ENCODE measurements at regions not wholly inside any gene's neighbourhood (a gene's known extent, or its start where the extent isn't known, plus 50 kb on each side); places are given as distances from the start of the nearest gene placed in this dataset.
A peak's percentile ranks its signal among the peaks of the same experiment; 100 is the strongest.

DNA sequence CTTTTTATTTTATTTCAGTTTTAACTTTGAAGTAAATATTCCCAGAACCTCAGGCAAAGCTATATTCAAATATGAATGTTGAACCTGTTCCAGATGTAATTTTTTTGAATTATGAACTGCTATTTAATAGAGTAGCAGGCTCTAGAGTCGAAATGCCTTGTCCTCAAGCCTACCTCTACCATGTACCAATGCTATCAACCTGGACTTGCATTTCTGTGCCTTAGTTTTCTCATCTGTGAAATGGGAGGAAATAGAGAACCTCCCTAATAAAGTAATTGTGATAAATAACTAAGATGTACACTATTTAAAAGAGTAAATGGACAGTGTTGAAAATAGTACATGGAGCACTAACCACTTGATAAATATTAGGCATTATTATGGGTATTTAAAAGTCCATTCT, 551.6 kb upstream of the JARID2 start:
- Histone ChIP-seq H3K9me3 (ENCODE audit: control extremely low read depth in 1 of 5, control insufficient read depth in 4 of 5, insufficient read depth in 2 of 5, low read depth in 1 of 5, low read length in 4 of 5) (no peaks in the 10 kb centered on the region), H3K4me3 (ENCODE audit: control insufficient read depth in 1 of 7, extremely low read depth in 1 of 7, insufficient read depth in 4 of 7, low read depth in 2 of 7, low read length in 6 of 7) (no peak overlapping the region), H3K36me3 (ENCODE audit: control insufficient read depth in 4 of 4, insufficient read depth in 4 of 4, low read length in 3 of 4) (no peaks in the 10 kb centered on the region), H3K27ac (ENCODE audit: insufficient read depth in 1 of 2, low read depth in 1 of 2, low read length in 2 of 2, poor library complexity in 1 of 2, severe bottlenecking in 2 of 2) (no peak overlapping the region), H3K4me1 (ENCODE audit: control extremely low read depth in 1 of 4, control insufficient read depth in 4 of 4, insufficient read depth in 4 of 4, low read length in 3 of 4) (no peaks in the 10 kb centered on the region), H3K27me3 (replicated peaks in 2 of 5; ENCODE audit: control insufficient read depth in 4 of 5, insufficient read depth in 5 of 5, low read length in 4 of 5) (no peaks in the 10 kb centered on the region)
- DNase-seq, result no peak
- ChIA-PET POLR2A (no interaction called here), CTCF (no interaction called here)
- WGBS (ENCODE audit: insufficient coverage), result no CpG with 5 or more reads among the region's 1 CpG

GRCh38 chr6:14695579-14695978, 550.3 kb upstream of the JARID2 start:
- peaks cover 0 to 2% (median 0%) of the 10 kb centered on the region in 5 experiments for H3K9me3 ChIP-seq (ENCODE audit: control extremely low read depth in 1 of 5, control insufficient read depth in 4 of 5, insufficient read depth in 2 of 5, low read depth in 1 of 5, low read length in 4 of 5)

DNA sequence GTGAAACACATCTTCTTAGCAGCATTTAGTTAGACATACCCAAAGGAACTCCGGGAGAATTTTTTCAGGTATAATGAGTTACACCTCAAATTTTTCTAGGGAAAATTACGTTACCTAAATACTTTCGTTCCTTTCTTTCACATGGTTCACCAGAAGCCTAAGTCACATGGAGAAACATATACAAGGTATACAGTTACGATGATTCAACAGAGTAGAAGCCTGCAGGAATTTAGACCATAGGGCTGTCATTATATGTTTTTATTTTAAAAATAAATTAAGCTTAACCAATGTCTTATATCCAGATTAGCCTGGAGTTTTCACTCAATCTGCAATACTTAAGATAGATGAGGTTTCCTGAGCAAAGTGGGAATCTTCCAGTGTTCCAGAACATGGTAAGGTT, 549.5 kb upstream of the JARID2 start:
- H3K9me3 ChIP-seq (ENCODE audit: control extremely low read depth in 1 of 5, control insufficient read depth in 4 of 5, insufficient read depth in 2 of 5, low read depth in 1 of 5, low read length in 4 of 5), result peaks cover 0 to 2% (median 0%) of the 10 kb centered on the region in 5 experiments
- no peaks in the 10 kb centered on the region for H3K36me3 ChIP-seq (ENCODE audit: control insufficient read depth in 4 of 4, insufficient read depth in 4 of 4, low read length in 3 of 4)
- H3K27ac ChIP-seq (ENCODE audit: insufficient read depth in 1 of 2, low read depth in 1 of 2, low read length in 2 of 2, poor library complexity in 1 of 2, severe bottlenecking in 2 of 2), result no peak overlapping the region
- H3K27me3 ChIP-seq (replicated peaks in 2 of 5; ENCODE audit: control insufficient read depth in 4 of 5, insufficient read depth in 5 of 5, low read length in 4 of 5), result no peaks in the 10 kb centered on the region
- POLR2A ChIA-PET, result no interaction called here
- WGBS (ENCODE audit: insufficient coverage), result 80% methylated on average over 1 of the region's 4 CpGs
- CTCF ChIA-PET, result interaction anchor here (0.9 kb wide), 1 partner anchor 486 kb away, joined by 3 read pairs; no protein-coding TSS in a partner anchor
- DNase-seq, result no peak
- no peak overlapping the region for H3K4me3 ChIP-seq (ENCODE audit: control insufficient read depth in 1 of 7, extremely low read depth in 1 of 7, insufficient read depth in 4 of 7, low read depth in 2 of 7, low read length in 6 of 7)
- H3K4me1 ChIP-seq (ENCODE audit: control extremely low read depth in 1 of 4, control insufficient read depth in 4 of 4, insufficient read depth in 4 of 4, low read length in 3 of 4), result no peaks in the 10 kb centered on the region

More at GRCh38 chr6:14695579-14695978, 550.3 kb upstream of the JARID2 start:
- ChIA-PET POLR2A (no interaction called here), CTCF (no interaction called here)
- 88% methylated on average over 6 of the region's 6 CpGs for WGBS (ENCODE audit: insufficient coverage)
- no peaks in the 10 kb centered on the region for H3K27me3 ChIP-seq (replicated peaks in 2 of 5; ENCODE audit: control insufficient read depth in 4 of 5, insufficient read depth in 5 of 5, low read length in 4 of 5)
- no peaks in the 10 kb centered on the region for H3K4me1 ChIP-seq (ENCODE audit: control extremely low read depth in 1 of 4, control insufficient read depth in 4 of 4, insufficient read depth in 4 of 4, low read length in 3 of 4)
- DNase-seq, result no peak
- H3K36me3 ChIP-seq (ENCODE audit: control insufficient read depth in 4 of 4, insufficient read depth in 4 of 4, low read length in 3 of 4), result no peaks in the 10 kb centered on the region
- no peak overlapping the region for H3K4me3 ChIP-seq (ENCODE audit: control insufficient read depth in 1 of 7, extremely low read depth in 1 of 7, insufficient read depth in 4 of 7, low read depth in 2 of 7, low read length in 6 of 7)
- no peak overlapping the region for H3K27ac ChIP-seq (ENCODE audit: insufficient read depth in 1 of 2, low read depth in 1 of 2, low read length in 2 of 2, poor library complexity in 1 of 2, severe bottlenecking in 2 of 2)

- CTCF ChIA-PET, result no interaction called here
- DNase-seq, result no peak
- H3K27ac ChIP-seq (ENCODE audit: insufficient read depth in 1 of 2, low read depth in 1 of 2, low read length in 2 of 2, poor library complexity in 1 of 2, severe bottlenecking in 2 of 2), result no peak overlapping the region
- POLR2A ChIA-PET, result interaction anchor here (0.6 kb wide), 1 partner anchor 136 kb away, joined by 3 read pairs; no protein-coding TSS in a partner anchor
- H3K4me3 ChIP-seq (ENCODE audit: control insufficient read depth in 1 of 7, extremely low read depth in 1 of 7, insufficient read depth in 4 of 7, low read depth in 2 of 7, low read length in 6 of 7), result no peak overlapping the region
- no peaks in the 10 kb centered on the region for H3K4me1 ChIP-seq (ENCODE audit: control extremely low read depth in 1 of 4, control insufficient read depth in 4 of 4, insufficient read depth in 4 of 4, low read length in 3 of 4)
- no CpG with 5 or more reads among the region's 2 CpGs for WGBS (ENCODE audit: insufficient coverage)
- peaks cover 0 to 2% (median 0%) of the 10 kb centered on the region in 5 experiments for H3K9me3 ChIP-seq (ENCODE audit: control extremely low read depth in 1 of 5, control insufficient read depth in 4 of 5, insufficient read depth in 2 of 5, low read depth in 1 of 5, low read length in 4 of 5)
- no peaks in the 10 kb centered on the region for H3K36me3 ChIP-seq (ENCODE audit: control insufficient read depth in 4 of 4, insufficient read depth in 4 of 4, low read length in 3 of 4)
- no peaks in the 10 kb centered on the region for H3K27me3 ChIP-seq (replicated peaks in 2 of 5; ENCODE audit: control insufficient read depth in 4 of 5, insufficient read depth in 5 of 5, low read length in 4 of 5)
These were observed 548.4 kb upstream of the JARID2 start for GRCh38 chr6:14697427-14697826.

GRCh38 chr6:14699803-14700601, 545.9 kb upstream of the JARID2 start:
- Histone ChIP-seq H3K27ac (ENCODE audit: insufficient read depth in 1 of 2, low read depth in 1 of 2, low read length in 2 of 2, poor library complexity in 1 of 2, severe bottlenecking in 2 of 2) (no peak overlapping the region), H3K4me1 (ENCODE audit: control extremely low read depth in 1 of 4, control insufficient read depth in 4 of 4, insufficient read depth in 4 of 4, low read length in 3 of 4) (peaks cover 0 to 5% (median 0%) of the 10 kb centered on the region in 4 experiments), H3K36me3 (ENCODE audit: control insufficient read depth in 4 of 4, insufficient read depth in 4 of 4, low read length in 3 of 4) (no peaks in the 10 kb centered on the region), H3K4me3 (ENCODE audit: control insufficient read depth in 1 of 7, extremely low read depth in 1 of 7, insufficient read depth in 4 of 7, low read depth in 2 of 7, low read length in 6 of 7) (no peak overlapping the region), H3K9me3 (ENCODE audit: control extremely low read depth in 1 of 5, control insufficient read depth in 4 of 5, insufficient read depth in 2 of 5, low read depth in 1 of 5, low read length in 4 of 5) (peaks cover 0 to 2% (median 0%) of the 10 kb centered on the region in 5 experiments), H3K27me3 (replicated peaks in 2 of 5; ENCODE audit: control insufficient read depth in 4 of 5, insufficient read depth in 5 of 5, low read length in 4 of 5) (no peaks in the 10 kb centered on the region)
- WGBS (ENCODE audit: insufficient coverage), result 91% methylated on average over 5 of the region's 8 CpGs
- ChIA-PET POLR2A (no interaction called here), CTCF (no interaction called here)
- peak in 1 of 3 donors; percentile 19 for DNase-seq

DNA sequence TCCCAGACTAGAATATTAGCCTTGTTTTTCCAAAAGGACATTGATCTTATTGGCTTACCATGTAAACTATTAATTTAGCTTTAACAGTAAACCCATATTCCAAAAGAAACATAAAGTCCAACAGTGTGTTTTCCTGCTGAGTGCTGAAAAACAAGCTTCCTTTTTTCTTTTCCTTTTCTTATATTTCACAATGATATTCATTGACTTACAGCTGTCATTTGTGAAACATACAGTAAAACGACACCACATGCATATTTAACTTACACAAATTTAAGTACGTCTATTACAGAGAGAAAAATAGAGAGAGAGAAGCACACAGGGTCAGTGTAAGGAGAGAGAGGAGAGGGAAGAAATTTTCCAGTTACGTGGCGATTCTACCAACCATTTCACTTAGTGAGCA, 543.9 kb upstream of the JARID2 start:
- no peaks in the 10 kb centered on the region for H3K27me3 ChIP-seq (replicated peaks in 2 of 5; ENCODE audit: control insufficient read depth in 4 of 5, insufficient read depth in 5 of 5, low read length in 4 of 5)
- H3K36me3 ChIP-seq (ENCODE audit: control insufficient read depth in 4 of 4, insufficient read depth in 4 of 4, low read length in 3 of 4), result no peaks in the 10 kb centered on the region
- H3K9me3 ChIP-seq (ENCODE audit: control extremely low read depth in 1 of 5, control insufficient read depth in 4 of 5, insufficient read depth in 2 of 5, low read depth in 1 of 5, low read length in 4 of 5), result peaks cover 0 to 2% (median 0%) of the 10 kb centered on the region in 5 experiments
- no peak overlapping the region for H3K27ac ChIP-seq (ENCODE audit: insufficient read depth in 1 of 2, low read depth in 1 of 2, low read length in 2 of 2, poor library complexity in 1 of 2, severe bottlenecking in 2 of 2)
- H3K4me3 ChIP-seq (ENCODE audit: control insufficient read depth in 1 of 7, extremely low read depth in 1 of 7, insufficient read depth in 4 of 7, low read depth in 2 of 7, low read length in 6 of 7), result no peak overlapping the region
- peaks cover 0 to 5% (median under 1%) of the 10 kb centered on the region in 4 experiments for H3K4me1 ChIP-seq (ENCODE audit: control extremely low read depth in 1 of 4, control insufficient read depth in 4 of 4, insufficient read depth in 4 of 4, low read length in 3 of 4)
- WGBS (ENCODE audit: insufficient coverage), result no CpG with 5 or more reads among the region's 4 CpGs
- POLR2A ChIA-PET, result no interaction called here
- CTCF ChIA-PET, result no interaction called here
- DNase-seq, result no peak

GRCh38 chr6:14702678-14703077, 543.2 kb upstream of the JARID2 start:
- Histone ChIP-seq H3K4me3 (ENCODE audit: control insufficient read depth in 1 of 7, extremely low read depth in 1 of 7, insufficient read depth in 4 of 7, low read depth in 2 of 7, low read length in 6 of 7) (no peak overlapping the region), H3K27me3 (replicated peaks in 2 of 5; ENCODE audit: control insufficient read depth in 4 of 5, insufficient read depth in 5 of 5, low read length in 4 of 5) (no peaks in the 10 kb centered on the region), H3K9me3 (ENCODE audit: control extremely low read depth in 1 of 5, control insufficient read depth in 4 of 5, insufficient read depth in 2 of 5, low read depth in 1 of 5, low read length in 4 of 5) (peaks cover 0 to 2% (median 0%) of the 10 kb centered on the region in 5 experiments), H3K4me1 (ENCODE audit: control extremely low read depth in 1 of 4, control insufficient read depth in 4 of 4, insufficient read depth in 4 of 4, low read length in 3 of 4) (peaks cover 0 to 8% (median 3%) of the 10 kb centered on the region in 4 experiments), H3K36me3 (ENCODE audit: control insufficient read depth in 4 of 4, insufficient read depth in 4 of 4, low read length in 3 of 4) (no peaks in the 10 kb centered on the region), H3K27ac (ENCODE audit: insufficient read depth in 1 of 2, low read depth in 1 of 2, low read length in 2 of 2, poor library complexity in 1 of 2, severe bottlenecking in 2 of 2) (no peak overlapping the region)
- CTCF ChIA-PET, result no interaction called here
- POLR2A ChIA-PET, result no interaction called here
- no peak for DNase-seq
- WGBS (ENCODE audit: insufficient coverage), result 100% methylated on average over 1 of the region's 5 CpGs

Measured in common myeloid progenitor, CD34-positive (primary cell).